ENCODE measurements at regions not wholly inside any gene's neighbourhood (a gene's known extent, or its start where the extent isn't known, plus 50 kb on each side); places are given as distances from the start of the nearest gene placed in this dataset.

DNA sequence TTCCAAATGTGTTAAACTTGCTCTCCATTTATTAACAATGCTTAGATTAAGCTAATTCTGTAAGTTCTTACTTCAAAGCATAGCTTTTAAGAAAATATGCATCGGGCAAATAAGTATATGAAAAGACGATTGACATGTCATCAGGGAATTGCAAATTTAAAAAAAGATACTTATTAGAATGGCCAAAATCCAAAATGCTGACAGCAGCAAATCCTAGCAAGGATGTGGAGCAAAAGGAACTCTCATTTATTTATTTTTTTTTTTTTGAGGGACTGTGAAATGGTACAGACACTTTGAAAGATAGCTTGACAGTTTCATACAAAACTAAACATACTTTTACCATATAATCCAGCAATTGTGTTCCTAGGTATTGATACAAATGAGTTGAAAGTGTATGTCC is 779.5 kb upstream of the MDGA2 start:
- TF ChIP-seq, protein P1, sequence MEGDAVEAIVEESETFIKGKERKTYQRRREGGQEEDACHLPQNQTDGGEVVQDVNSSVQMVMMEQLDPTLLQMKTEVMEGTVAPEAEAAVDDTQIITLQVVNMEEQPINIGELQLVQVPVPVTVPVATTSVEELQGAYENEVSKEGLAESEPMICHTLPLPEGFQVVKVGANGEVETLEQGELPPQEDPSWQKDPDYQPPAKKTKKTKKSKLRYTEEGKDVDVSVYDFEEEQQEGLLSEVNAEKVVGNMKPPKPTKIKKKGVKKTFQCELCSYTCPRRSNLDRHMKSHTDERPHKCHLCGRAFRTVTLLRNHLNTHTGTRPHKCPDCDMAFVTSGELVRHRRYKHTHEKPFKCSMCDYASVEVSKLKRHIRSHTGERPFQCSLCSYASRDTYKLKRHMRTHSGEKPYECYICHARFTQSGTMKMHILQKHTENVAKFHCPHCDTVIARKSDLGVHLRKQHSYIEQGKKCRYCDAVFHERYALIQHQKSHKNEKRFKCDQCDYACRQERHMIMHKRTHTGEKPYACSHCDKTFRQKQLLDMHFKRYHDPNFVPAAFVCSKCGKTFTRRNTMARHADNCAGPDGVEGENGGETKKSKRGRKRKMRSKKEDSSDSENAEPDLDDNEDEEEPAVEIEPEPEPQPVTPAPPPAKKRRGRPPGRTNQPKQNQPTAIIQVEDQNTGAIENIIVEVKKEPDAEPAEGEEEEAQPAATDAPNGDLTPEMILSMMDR (IDR thresholded peaks at IDR 0.05; ENCODE audit: low read depth, low read length, poor library complexity, severe bottlenecking) = no peak
- TF ChIP-seq EZH2phosphoT487 (IDR thresholded peaks at IDR 0.05; ENCODE audit: borderline replicate concordance, low read length) = no peak
